ENCODE measurements at regions not wholly inside any gene's neighbourhood (a gene's known extent, or its start where the extent isn't known, plus 50 kb on each side); places are given as distances from the start of the nearest gene placed in this dataset.

GRCh38 chr3:5653426-5654143, 466.1 kb downstream of the EDEM1 start:
- H3K4me1 ChIP-seq = no peaks in the 10 kb centered on the region
- intact Hi-C loops (cut with DNase I) = no loop called here
- no peaks in the 10 kb centered on the region for H3K27me3 ChIP-seq
- H3K9me3 ChIP-seq = no peaks in the 10 kb centered on the region
- 64 to 71% methylated on average over 2 of the region's 2 CpGs for WGBS, 2 donors
- H3K4me3 ChIP-seq (replicated peaks in 1 of 3) = no peak overlapping the region
- no peaks in the 10 kb centered on the region for H3K36me3 ChIP-seq
- no peak for TF ChIP-seq POLR2A (IDR thresholded peaks at IDR 0.05)
- TF ChIP-seq, protein P1, sequence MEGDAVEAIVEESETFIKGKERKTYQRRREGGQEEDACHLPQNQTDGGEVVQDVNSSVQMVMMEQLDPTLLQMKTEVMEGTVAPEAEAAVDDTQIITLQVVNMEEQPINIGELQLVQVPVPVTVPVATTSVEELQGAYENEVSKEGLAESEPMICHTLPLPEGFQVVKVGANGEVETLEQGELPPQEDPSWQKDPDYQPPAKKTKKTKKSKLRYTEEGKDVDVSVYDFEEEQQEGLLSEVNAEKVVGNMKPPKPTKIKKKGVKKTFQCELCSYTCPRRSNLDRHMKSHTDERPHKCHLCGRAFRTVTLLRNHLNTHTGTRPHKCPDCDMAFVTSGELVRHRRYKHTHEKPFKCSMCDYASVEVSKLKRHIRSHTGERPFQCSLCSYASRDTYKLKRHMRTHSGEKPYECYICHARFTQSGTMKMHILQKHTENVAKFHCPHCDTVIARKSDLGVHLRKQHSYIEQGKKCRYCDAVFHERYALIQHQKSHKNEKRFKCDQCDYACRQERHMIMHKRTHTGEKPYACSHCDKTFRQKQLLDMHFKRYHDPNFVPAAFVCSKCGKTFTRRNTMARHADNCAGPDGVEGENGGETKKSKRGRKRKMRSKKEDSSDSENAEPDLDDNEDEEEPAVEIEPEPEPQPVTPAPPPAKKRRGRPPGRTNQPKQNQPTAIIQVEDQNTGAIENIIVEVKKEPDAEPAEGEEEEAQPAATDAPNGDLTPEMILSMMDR (IDR thresholded peaks at IDR 0.05) = no peak
- no peak for DNase-seq
- no peak overlapping the region for H3K27ac ChIP-seq

DNA sequence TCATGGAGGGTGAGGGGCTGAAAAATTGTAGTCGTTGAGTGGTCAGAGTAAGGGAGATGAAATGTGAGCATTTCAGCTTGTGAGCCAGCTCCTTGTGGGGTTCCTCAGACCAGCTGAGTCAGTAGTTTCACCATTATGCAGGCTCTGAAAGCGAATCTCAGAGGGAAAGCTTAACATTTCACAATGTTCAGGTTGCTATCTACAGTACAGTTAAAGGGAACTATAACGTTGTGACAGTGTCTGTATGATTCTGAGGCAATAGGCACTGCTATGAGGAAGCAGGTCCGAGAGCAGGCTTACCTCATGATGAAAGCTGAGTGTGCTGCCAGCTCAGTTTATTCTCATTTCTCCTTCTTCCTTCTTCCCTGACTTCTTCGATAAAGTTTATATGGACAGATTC, 469.6 kb downstream of the EDEM1 start:
- no peaks in the 10 kb centered on the region for H3K36me3 ChIP-seq
- intact Hi-C loops (cut with DNase I) = no loop called here
- DNase-seq = no peak
- 65 to 66% methylated on average over 5 of the region's 5 CpGs for WGBS, 2 donors
- H3K4me3 ChIP-seq (replicated peaks in 1 of 3) = no peak overlapping the region
- TF ChIP-seq, protein P1 (IDR thresholded peaks at IDR 0.05) = no peak
- no peak for TF ChIP-seq POLR2A (IDR thresholded peaks at IDR 0.05)
- H3K9me3 ChIP-seq = no peaks in the 10 kb centered on the region
- H3K4me1 ChIP-seq = no peaks in the 10 kb centered on the region
- no peaks in the 10 kb centered on the region for H3K27me3 ChIP-seq
- no peak overlapping the region for H3K27ac ChIP-seq

DNA sequence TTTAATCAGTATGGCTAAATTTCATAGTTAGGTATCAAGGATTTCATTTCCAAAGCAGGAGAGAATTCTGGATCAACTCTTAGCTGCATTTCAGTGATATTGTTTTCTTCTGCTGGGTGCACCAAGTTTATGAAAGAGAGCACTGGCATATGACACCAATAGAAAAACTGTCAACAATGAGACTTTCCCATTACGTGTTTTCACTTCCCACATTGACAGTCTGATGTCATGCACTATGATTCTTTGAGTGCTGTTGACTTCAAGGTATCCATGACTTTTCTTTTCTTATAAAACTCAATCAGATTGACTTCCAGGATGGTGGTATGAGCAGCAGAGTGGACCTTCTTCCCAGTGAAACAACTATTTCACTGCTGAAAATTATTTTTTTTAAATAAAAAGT, 476.1 kb downstream of the EDEM1 start:
- H3K4me3 ChIP-seq (replicated peaks in 1 of 3) = no peak overlapping the region
- no peak for DNase-seq
- TF ChIP-seq POLR2A (IDR thresholded peaks at IDR 0.05) = no peak
- TF ChIP-seq, protein P1 (IDR thresholded peaks at IDR 0.05) = no peak
- H3K9me3 ChIP-seq = no peaks in the 10 kb centered on the region
- no peaks in the 10 kb centered on the region for H3K36me3 ChIP-seq
- H3K27ac ChIP-seq = no peak overlapping the region
- H3K4me1 ChIP-seq = no peaks in the 10 kb centered on the region
- H3K27me3 ChIP-seq = no peaks in the 10 kb centered on the region
- intact Hi-C loops (cut with DNase I) = no loop called here
- 37 to 39% methylated on average over 1 of the region's 1 CpG for WGBS, 2 donors

DNA sequence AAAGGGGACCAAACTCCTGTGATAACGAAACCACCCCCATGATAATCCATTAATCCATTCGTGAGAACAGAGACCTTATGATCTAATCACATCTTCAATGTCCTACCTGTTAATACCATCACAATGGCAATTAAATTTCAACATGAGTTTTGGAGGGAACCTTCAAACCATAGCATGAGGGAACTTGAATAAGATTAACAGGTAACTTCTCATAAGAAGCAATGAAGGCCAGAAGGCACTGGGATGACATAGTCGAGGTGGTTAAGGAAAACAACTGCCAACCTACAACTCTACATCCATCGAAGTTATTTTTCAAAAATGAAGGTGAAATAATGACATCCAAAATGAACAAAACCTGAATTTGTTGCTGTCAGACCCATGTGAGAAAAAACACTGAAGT, 478.9 kb downstream of the EDEM1 start:
- H3K27ac ChIP-seq = no peak overlapping the region
- intact Hi-C loops (cut with DNase I) = no loop called here
- TF ChIP-seq, protein P1 (IDR thresholded peaks at IDR 0.05) = no peak
- no peak for TF ChIP-seq POLR2A (IDR thresholded peaks at IDR 0.05)
- H3K4me3 ChIP-seq (replicated peaks in 1 of 3) = no peak overlapping the region
- no peaks in the 10 kb centered on the region for H3K9me3 ChIP-seq
- DNase-seq = no peak
- H3K4me1 ChIP-seq = no peaks in the 10 kb centered on the region
- 83 to 84% methylated on average over 4 of the region's 4 CpGs for WGBS, 2 donors
- H3K27me3 ChIP-seq = no peaks in the 10 kb centered on the region
- H3K36me3 ChIP-seq = no peaks in the 10 kb centered on the region

GRCh38 chr3:5673521-5673920, 486.0 kb downstream of the EDEM1 start:
- Histone ChIP-seq H3K4me3 (replicated peaks in 1 of 3) (no peak overlapping the region), H3K9me3 (no peaks in the 10 kb centered on the region), H3K4me1 (no peaks in the 10 kb centered on the region), H3K27me3 (no peaks in the 10 kb centered on the region), H3K36me3 (no peaks in the 10 kb centered on the region), H3K27ac (no peak overlapping the region)
- TF ChIP-seq, protein P1 (IDR thresholded peaks at IDR 0.05) = no peak
- TF ChIP-seq POLR2A (IDR thresholded peaks at IDR 0.05) = no peak
- DNase-seq = no peak
- intact Hi-C loops (cut with DNase I) = no loop called here
- WGBS, 2 donors = 85 to 88% methylated on average over 3 of the region's 3 CpGs
